GM12875 (cell line): ENCODE measurements at regions not wholly inside any gene's neighbourhood (a gene's known extent, or its start where the extent isn't known, plus 50 kb on each side); places are given as distances from the start of the nearest gene placed in this dataset.

Experiments
- H3K4me3 ChIP-seq: one replicate; pipeline ENCODE4 v1.5.1; 2011; ENCODE audit warnings: low read depth, low read length, control low read depth
- CTCF ChIP-seq: IDR thresholded peaks from 2 replicates; pipeline ENCODE4 v1.5.1; 2011; ENCODE audit warnings: low read depth, mild to moderate bottlenecking, control low read depth, inconsistent platforms, low read length, moderate library complexity, borderline replicate concordance; ENCODE audit not compliant: insufficient read depth

GRCh38 chr3:167163580-167163979 is 216.5 kb downstream of the ZBBX start:
- no peak overlapping the region for H3K4me3 ChIP-seq
- TF ChIP-seq CTCF: no peak

GRCh38 chr3:167162083-167162482 is 218.0 kb downstream of the ZBBX start:
- no peak for TF ChIP-seq CTCF
- H3K4me3 ChIP-seq: no peak overlapping the region

GRCh38 chr3:167160781-167161180 is 219.3 kb downstream of the ZBBX start:
- no peak for TF ChIP-seq CTCF
- H3K4me3 ChIP-seq: no peak overlapping the region

- TF ChIP-seq CTCF: no peak
Measured at GRCh38 chr3:167151636-167152035, 228.5 kb downstream of the ZBBX start.

GRCh38 chr3:167148136-167148535 is 232.0 kb downstream of the ZBBX start:
- TF ChIP-seq CTCF: no peak

More at GRCh38 chr3:167151636-167152035, 228.5 kb downstream of the ZBBX start:
- no peak overlapping the region for H3K4me3 ChIP-seq

GRCh38 chr3:167146911-167147310 is 233.2 kb downstream of the ZBBX start:
- TF ChIP-seq CTCF: no peak
- no peak overlapping the region for H3K4me3 ChIP-seq

More at GRCh38 chr3:167148136-167148535, 232.0 kb downstream of the ZBBX start:
- no peak overlapping the region for H3K4me3 ChIP-seq

- TF ChIP-seq CTCF: no peak
- no peak overlapping the region for H3K4me3 ChIP-seq
Measured at GRCh38 chr3:167125612-167126407, 254.3 kb downstream of the ZBBX start.
